PC-9 (cell line): ENCODE measurements at regions not wholly inside any gene's neighbourhood (a gene's known extent, or its start where the extent isn't known, plus 50 kb on each side); places are given as distances from the start of the nearest gene placed in this dataset.

Experiments
- BruUV-seq: library from RNA; stranded (reverse); fragments of 400-500 nt; replicated peaks from 2 replicates; lab custom pipeline; 2021; lab: Mats Ljungman, UMichigan
- CTCF ChIA-PET: fragments of 300-600 bp; sonication (Branson Sonifier 250); formaldehyde crosslinking; loops from one replicate; lab custom pipeline; 2022; ENCODE audit warnings: antibody characterized with exemption; lab: Charles Lee
- POLR2A ChIA-PET: fragments of 300-600 bp; sonication (Branson Sonifier 250); formaldehyde crosslinking; loops from one replicate; lab custom pipeline; 2022; ENCODE audit warnings: antibody characterized with exemption; ENCODE audit not compliant: unreplicated experiment; lab: Charles Lee
- DNase-seq, 2 experiments: peaks; one replicate each; pipeline versions ENCODE4 v3.0.0 to v3.0.0-alpha.2; 2015 to 2022; ENCODE audit warnings: mixed read lengths in 1 of 2
- H2AFZ ChIP-seq: fragments of 200-600 bp; sonication (generic); 2 replicates; pipeline ENCODE4 v1.8.1; 2017; ENCODE audit warnings: antibody characterized with exemption
- H3F3A ChIP-seq: fragments of 200-600 bp; sonication (generic); 2 replicates; pipeline ENCODE4 v1.8.1; 2017; ENCODE audit warnings: antibody characterized with exemption, mild to moderate bottlenecking, low read depth; ENCODE audit not compliant: insufficient read depth
- H3K27ac ChIP-seq: fragments of 200-600 bp; sonication (generic); 2 replicates; pipeline ENCODE4 v1.6.1; 2016; ENCODE audit warnings: mixed run types
- H3K27me3 ChIP-seq: fragments of 200-600 bp; sonication (generic); 2 replicates; pipeline ENCODE4 v1.6.1; 2016; ENCODE audit warnings: low read depth, mixed run types; ENCODE audit not compliant: insufficient read depth
- H3K36me3 ChIP-seq: fragments of 200-600 bp; sonication (generic); 2 replicates; pipeline ENCODE4 v1.6.1; 2016; ENCODE audit warnings: low read depth, mixed run types
- H3K4me1 ChIP-seq: fragments of 200-600 bp; sonication (generic); replicated peaks from 2 replicates; pipeline ENCODE4 v1.6.1; 2016; ENCODE audit warnings: mixed run types; ENCODE audit not compliant: insufficient read depth
- H3K4me2 ChIP-seq: fragments of 200-600 bp; sonication (generic); 2 replicates; pipeline ENCODE4 v1.6.1; 2017; ENCODE audit warnings: mixed run types
- H3K4me3 ChIP-seq: fragments of 200-600 bp; sonication (generic); 2 replicates; pipeline ENCODE4 v1.6.1; 2016; ENCODE audit warnings: mixed run types
- H3K79me2 ChIP-seq: fragments of 200-600 bp; sonication (generic); 2 replicates; pipeline ENCODE4 v1.6.1; 2017; ENCODE audit warnings: low read depth, mixed run types
- H3K9me2 ChIP-seq: fragments of 200-600 bp; sonication (generic); 2 replicates; pipeline ENCODE4 v1.8.1; 2017; ENCODE audit warnings: mild to moderate bottlenecking; ENCODE audit not compliant: insufficient read depth
- H3K9me3 ChIP-seq: fragments of 200-600 bp; sonication (generic); 2 replicates; pipeline ENCODE4 v1.8.1; 2016; ENCODE audit warnings: low read depth; ENCODE audit not compliant: insufficient read depth
- H4K20me1 ChIP-seq: fragments of 200-600 bp; sonication (generic); 2 replicates; pipeline ENCODE4 v1.8.1; 2017; ENCODE audit not compliant: insufficient read depth
- EZH2 ChIP-seq: fragments of 200-600 bp; sonication (generic); IDR thresholded peaks from 2 replicates; pipeline ENCODE4 v1.8.0; 2017; ENCODE audit warnings: antibody characterized with exemption, low read depth
- intact Hi-C: fragments of 100-400 bp; cut with micrococcal nuclease; formaldehyde crosslinking; loops from one replicate; pipeline ENCODE4 v1.10.0; 2022; ENCODE audit not compliant: unreplicated experiment
- TF ChIP-seq, protein P1 (sequence below): fragments of 200-600 bp; sonication (generic); conservative IDR thresholded peaks from 2 replicates; pipeline ENCODE4 v1.6.1; 2017; ENCODE audit warnings: mixed run types, antibody characterized with exemption, mild to moderate bottlenecking, moderate library complexity

DNA sequence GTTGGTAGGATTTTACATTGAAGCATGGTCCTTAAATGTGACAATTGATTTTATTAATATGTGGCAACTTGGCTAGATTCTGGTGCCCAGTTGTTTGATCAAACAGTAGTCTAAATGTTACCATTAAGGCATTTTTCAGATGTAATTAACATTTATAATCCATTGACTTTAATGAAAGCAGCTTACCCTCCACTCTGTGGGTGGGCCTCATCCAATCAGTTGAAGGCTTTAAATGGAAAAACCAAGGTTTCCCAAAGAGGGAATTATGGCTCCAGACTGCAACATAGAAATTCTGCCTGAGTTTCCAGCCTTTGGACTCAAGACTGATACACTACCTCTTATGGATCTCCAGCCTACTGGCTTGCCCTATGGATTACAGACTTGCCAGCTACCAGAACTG, 1153.2 kb downstream of the BCL11B start:
- H3K4me3 ChIP-seq = no peak overlapping the region
- H3K27ac ChIP-seq = no peak overlapping the region
- no peak overlapping the region for H2AFZ ChIP-seq
- H3K4me1 ChIP-seq = no peaks in the 10 kb centered on the region
- intact Hi-C loops = no loop called here
- H3K79me2 ChIP-seq = no peaks in the 10 kb centered on the region
- no peaks in the 10 kb centered on the region for H3K36me3 ChIP-seq
- H4K20me1 ChIP-seq = no peaks in the 10 kb centered on the region
- no peak for TF ChIP-seq EZH2
- TF ChIP-seq, protein P1, sequence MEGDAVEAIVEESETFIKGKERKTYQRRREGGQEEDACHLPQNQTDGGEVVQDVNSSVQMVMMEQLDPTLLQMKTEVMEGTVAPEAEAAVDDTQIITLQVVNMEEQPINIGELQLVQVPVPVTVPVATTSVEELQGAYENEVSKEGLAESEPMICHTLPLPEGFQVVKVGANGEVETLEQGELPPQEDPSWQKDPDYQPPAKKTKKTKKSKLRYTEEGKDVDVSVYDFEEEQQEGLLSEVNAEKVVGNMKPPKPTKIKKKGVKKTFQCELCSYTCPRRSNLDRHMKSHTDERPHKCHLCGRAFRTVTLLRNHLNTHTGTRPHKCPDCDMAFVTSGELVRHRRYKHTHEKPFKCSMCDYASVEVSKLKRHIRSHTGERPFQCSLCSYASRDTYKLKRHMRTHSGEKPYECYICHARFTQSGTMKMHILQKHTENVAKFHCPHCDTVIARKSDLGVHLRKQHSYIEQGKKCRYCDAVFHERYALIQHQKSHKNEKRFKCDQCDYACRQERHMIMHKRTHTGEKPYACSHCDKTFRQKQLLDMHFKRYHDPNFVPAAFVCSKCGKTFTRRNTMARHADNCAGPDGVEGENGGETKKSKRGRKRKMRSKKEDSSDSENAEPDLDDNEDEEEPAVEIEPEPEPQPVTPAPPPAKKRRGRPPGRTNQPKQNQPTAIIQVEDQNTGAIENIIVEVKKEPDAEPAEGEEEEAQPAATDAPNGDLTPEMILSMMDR = no peak
- no peaks in the 10 kb centered on the region for H3K9me3 ChIP-seq
- H3F3A ChIP-seq = no peaks in the 10 kb centered on the region
- no TSS peak for BruUV-seq
- ChIA-PET CTCF (no interaction called here), POLR2A (no interaction called here)
- H3K9me2 ChIP-seq = no peaks in the 10 kb centered on the region
- H3K4me2 ChIP-seq = no peak overlapping the region
- H3K27me3 ChIP-seq = no peaks in the 10 kb centered on the region
- DNase-seq = no peak

DNA sequence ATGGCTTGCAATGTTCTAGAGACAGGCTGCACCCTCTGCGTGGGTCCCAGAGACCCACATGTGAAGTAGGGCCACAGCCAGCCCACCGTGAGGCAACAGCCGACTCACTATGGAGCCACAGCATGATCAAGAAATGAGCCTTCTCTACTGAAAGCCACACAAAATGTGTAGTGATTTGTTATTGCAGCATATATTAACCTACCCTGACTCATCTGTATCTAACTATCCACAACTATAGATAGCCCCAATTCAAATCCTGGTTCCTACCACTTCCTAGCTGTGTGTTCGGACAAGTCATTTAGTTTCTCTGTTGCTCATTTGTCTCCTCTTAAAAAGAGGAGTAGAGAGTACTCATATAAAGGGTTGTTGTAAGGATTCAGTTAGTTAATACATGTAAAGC, 1152.3 kb downstream of the BCL11B start:
- Histone ChIP-seq H2AFZ (no peak overlapping the region), H3K9me2 (no peaks in the 10 kb centered on the region), H3K4me2 (no peak overlapping the region), H3K36me3 (no peaks in the 10 kb centered on the region), H3F3A (no peaks in the 10 kb centered on the region), H3K79me2 (no peaks in the 10 kb centered on the region), H3K4me3 (no peak overlapping the region), H3K27ac (no peak overlapping the region), H3K9me3 (no peaks in the 10 kb centered on the region), H3K27me3 (no peaks in the 10 kb centered on the region), H3K4me1 (no peaks in the 10 kb centered on the region), H4K20me1 (no peaks in the 10 kb centered on the region)
- CTCF ChIA-PET = no interaction called here
- no TSS peak for BruUV-seq
- intact Hi-C loops = no loop called here
- TF ChIP-seq EZH2 = no peak
- TF ChIP-seq, protein P1 = no peak
- no peak for DNase-seq
- POLR2A ChIA-PET = no interaction called here

DNA sequence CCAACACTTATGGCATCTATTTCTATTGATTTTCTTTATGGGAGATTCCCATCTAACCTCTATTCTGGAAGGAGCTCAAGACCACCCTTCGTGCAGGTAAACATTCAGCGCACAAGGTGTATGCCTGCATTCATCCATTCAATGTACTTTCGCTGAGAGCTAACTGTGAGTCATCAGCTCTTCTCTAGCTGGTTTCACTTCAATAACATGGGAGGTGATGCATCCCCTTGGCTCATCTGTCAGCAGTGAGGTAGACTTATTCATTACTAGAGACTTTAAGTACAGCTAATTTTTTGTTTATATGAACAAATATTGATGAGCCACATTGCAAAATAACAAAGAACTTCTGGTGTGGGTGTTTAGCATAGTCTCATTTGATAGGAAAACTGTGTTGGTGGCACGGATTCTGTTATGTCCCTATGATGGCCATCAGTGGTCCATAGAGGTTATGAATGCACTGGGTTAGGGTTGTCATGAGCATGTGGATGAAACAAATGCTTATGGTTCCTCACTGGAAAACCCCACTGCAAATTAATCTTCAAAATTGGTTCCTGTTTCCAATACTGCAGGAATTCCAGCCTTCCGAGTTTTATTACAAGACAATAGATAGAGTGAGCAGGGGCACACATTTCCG, 1151.0 kb downstream of the BCL11B start:
- POLR2A ChIA-PET = no interaction called here
- TF ChIP-seq EZH2 = no peak
- TF ChIP-seq, protein P1 = no peak
- no peaks in the 10 kb centered on the region for H4K20me1 ChIP-seq
- no peaks in the 10 kb centered on the region for H3K79me2 ChIP-seq
- no peaks in the 10 kb centered on the region for H3K9me3 ChIP-seq
- no peak overlapping the region for H3K4me2 ChIP-seq
- no peak for DNase-seq
- H3K4me3 ChIP-seq = no peak overlapping the region
- no TSS peak for BruUV-seq
- no peaks in the 10 kb centered on the region for H3K9me2 ChIP-seq
- intact Hi-C loops = no loop called here
- no peaks in the 10 kb centered on the region for H3K4me1 ChIP-seq
- H2AFZ ChIP-seq = no peak overlapping the region
- no peaks in the 10 kb centered on the region for H3F3A ChIP-seq
- CTCF ChIA-PET = no interaction called here
- no peaks in the 10 kb centered on the region for H3K36me3 ChIP-seq
- H3K27me3 ChIP-seq = no peaks in the 10 kb centered on the region
- no peak overlapping the region for H3K27ac ChIP-seq
